Left renal pelvis (tissue), 4 donors: ENCODE measurements at regions not wholly inside any gene's neighbourhood (a gene's known extent, or its start where the extent isn't known, plus 50 kb on each side); places are given as distances from the start of the nearest gene placed in this dataset.
"Not testable (repeated sequence)": the region's sequence is repeated elsewhere in the genome, so short reads cannot be mapped to it uniquely, and the experiment has no call there.

ENCODE experiments used
- DNase-seq, 4 donors: peaks; one replicate each; pipeline ENCODE4 v3.0.0-alpha.2; 2013; ENCODE audit warnings: low read depth in 4 of 4, low spot score in 3 of 4

DNA sequence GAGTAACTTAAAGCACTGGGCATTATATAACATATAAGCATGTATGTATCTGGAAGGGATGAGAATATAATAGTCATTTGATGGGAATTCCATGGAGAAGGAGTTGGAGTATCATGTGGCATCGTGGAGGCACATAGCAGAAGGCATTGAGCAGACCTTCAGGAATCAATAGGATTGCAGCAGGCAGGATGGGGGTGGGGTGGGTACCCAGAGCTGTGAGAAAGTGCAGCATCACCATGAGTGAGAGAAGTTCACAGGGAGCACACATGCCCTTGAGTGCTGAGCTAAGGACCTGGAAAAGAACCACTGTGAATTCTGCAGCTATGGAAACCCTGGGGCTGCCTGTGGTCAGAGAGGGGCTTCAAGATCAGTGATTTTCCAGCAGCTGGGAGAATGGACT, 57.3 kb downstream of the MED10 start:
- DNase-seq = no peak

DNA sequence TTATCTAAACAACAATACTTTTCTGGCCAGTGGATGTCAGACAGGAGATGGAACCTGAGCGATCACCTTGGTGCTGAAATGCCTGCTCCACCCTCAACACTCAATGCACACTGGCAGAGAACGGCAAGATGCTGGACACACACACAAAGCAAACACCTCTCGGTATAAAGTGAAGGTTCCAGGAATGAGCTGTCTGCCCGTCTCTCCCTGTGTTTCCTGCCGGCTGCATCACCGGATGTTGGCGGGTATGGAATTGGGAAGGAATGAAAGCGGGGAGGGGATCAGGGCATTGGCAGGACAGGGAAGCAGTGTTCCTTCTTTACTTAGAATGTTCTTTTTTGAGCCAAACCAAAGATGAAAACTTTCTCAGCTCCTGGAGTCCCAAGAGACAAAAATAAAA, 59.2 kb downstream of the MED10 start:
- DNase-seq = no peak

DNA sequence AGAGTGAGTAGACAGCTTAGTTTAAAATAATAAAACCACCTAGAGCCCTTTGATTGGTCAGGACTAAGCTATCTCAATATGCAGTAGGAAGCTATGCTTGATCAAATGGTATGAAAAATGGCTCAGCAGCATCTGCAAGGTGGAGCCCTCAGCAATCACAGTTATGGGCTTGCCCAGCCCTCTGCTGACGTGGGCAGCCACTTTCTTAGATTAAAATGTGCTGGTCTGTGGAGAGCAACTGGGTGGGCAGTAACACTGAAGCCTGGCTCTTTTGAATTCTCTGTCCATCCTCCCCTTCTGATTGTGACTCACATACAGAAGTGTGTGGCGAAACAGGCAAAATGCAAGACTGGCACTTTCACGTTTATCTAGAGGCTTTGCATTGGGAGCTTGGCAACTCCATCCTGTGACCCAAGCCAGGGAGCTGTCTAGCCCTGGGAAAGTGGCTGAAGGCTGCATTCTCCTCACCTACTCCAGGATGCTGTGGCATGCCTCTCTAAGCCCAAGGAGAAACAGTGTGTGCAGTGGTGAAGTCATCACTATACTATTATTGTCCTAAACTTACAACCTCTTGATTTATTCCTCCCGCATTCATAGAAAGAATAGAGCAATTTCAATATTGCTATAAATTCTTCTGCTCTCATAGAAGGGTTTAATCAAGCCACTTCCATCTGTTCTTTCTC, 61.1 kb downstream of the MED10 start:
- no peak for DNase-seq

DNA sequence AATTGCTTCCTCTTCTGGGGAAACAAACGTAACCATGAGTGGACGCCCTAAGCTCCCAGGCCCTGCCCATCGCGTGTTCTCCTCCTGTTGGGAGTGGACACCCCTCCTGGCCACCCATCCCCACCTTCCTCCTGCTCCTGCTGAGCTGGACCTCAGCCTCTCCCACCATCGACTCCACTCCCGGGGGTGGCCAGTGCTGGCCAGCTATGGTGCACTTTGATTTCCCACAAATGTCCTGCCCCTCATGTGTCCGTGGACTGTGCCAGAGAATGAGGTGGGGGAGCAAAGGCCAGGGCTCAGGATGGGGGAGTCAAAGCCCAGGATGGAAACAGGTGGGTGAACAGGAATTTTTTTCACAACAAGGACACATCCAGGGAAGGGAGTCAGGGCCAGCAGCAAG, 62.8 kb downstream of the MED10 start:
- no peak for DNase-seq

DNA sequence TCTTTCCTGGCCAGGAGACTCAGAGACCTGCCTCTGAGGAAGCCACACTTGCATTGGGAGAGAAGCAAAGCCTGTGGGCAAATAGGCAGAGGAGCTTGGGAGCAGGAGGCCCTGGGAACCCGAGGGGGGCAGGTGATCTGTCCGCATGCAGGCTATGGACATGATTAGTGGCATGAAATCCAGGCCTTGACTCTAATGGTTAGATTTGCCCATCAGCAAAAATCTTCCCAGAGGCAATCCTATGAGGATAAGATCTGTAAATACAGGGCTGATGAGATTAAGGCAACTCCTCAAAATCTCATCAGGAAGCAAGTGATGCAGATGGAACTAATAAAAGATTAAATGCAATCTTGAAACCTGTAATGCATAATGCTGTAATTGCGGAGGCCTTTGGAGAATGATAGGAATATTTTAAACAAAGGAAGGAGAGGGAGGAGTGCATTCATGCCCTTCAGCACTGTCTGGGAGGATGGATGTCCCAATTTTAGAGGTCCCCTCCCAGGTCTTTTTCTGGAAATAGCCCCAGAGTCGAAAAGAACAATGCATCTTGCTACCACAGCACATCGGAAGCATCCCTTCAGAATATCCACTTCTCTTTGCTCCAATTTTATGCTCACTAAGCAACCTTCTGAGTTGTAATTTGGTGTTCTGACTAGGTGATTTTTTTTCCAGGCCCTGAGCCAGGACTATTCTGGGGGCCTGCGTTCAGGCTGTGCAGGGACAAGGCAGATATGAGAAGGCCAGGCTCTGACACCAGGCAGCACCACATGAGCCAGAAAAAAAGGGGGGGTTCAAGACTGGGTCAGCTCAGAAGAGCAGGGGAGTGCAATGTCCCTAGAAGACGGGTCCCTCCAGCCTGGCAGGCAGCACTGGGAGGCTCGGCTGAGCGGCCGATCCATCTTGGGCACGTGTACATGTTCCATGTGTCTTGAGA, 66.5 kb downstream of the MED10 start:
- no peak for DNase-seq

DNA sequence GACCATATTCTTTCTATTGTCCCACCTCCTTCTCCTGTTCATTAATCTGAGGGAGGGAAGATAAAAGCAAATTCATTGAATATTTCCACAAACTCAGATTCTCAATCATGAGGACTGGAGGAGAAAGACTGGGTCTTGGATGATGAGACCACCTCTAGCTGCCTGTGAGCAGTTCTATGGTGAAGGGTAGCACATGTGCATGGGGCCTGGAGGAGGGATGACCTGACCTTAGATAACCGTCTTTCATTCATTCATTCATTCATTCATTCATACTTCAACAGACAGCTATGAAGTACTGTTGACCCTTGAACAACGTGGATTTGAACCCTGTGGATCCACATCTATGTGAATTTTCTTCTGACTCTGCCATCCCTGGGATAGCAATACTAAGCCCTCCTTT, 68.4 kb downstream of the MED10 start:
- DNase-seq = no peak

DNA sequence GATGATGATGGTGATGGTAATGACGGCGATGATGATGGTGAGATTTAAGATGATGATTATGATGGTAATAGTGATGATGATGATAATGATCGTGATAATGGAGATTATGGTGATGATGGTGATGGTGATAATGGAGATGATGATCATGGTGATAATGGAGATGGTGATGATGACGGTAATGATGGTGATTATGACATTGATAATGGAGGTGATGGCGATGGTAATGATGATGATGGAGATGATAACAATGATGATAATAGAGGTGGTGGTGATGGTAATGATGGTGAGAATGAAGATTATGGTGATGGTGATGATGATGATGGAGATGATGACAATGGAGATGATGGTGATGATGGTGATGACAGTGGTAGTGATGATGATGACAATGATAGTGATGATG, 69.7 kb downstream of the MED10 start:
- no peak for DNase-seq

DNA sequence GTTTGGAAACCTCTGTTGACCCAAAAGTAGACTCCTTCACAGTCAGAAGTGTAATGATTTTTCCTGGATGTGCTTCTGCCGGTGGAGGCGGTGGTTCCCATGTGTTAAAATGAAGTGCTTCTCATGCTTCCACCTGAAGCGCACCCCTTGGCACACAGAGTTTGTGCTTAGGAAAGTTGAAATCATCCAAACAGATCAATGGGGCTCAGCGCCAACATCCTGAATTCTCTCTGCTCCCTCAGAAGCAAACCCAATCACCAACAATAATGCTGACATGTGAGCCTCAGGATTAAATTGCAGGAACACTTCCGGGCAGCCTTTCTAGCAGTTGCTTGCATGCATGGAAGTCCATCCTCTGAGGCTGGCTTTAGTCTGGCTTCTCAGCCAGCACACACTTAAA, 71.0 kb downstream of the MED10 start:
- DNase-seq = no peak

DNA sequence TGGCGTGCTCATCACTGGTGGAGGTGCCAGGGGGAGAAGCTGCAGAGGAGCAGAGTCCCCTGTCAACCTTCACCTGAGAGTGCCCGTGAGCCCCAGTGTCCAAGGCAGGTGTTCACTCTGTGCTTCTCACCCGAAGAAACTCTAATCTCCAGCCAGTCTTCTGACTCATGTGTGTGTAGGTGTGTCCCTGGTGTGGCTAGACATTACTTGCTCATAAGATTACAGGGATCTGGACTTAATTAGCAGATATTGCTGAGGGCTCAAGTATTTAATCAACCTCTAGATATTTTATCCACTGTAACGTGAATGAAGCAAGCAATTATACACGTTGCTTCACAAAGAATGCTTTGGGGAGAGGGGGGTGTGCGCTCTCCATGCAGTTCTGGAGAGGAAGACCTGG, 72.5 kb downstream of the MED10 start:
- no peak for DNase-seq

DNA sequence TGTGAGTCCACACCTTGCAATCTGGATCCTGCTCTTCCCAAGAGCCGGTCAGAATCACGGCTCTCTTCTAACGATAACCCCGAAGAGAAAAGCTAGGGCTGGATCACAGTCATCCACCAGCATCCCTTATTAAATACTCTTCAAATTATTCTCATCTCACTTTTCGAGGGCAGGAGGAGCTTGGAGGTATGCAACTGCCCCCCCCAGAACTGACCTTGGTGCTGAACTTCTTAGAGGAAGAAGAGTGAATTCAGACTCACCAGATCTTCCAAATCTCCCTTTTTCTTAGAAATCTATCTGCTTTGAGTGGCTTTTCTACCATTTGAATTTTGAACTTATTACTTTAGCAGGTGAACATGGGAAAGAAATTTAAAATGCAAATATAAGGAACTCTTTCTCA, 75.7 kb downstream of the MED10 start:
- no peak for DNase-seq

DNA sequence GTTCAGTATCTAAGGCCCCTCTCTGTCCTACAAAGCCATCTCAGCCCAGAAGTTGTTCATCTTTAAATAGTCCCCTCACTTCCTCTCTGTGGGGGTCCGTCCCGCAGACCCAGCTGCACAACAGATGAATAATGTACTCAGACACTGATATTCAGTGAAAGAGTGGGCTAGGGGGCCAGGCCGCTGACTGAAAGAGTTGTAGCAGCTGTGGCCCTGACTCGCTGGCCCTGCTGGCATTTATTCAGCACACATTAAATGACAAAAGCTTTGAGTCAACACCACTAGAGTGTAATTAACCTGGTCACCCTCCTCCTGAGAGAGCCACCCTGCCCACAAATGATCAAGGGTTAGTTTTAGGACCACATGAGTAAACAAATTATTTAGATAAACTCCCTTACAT, 76.3 kb downstream of the MED10 start:
- no peak for DNase-seq

DNA sequence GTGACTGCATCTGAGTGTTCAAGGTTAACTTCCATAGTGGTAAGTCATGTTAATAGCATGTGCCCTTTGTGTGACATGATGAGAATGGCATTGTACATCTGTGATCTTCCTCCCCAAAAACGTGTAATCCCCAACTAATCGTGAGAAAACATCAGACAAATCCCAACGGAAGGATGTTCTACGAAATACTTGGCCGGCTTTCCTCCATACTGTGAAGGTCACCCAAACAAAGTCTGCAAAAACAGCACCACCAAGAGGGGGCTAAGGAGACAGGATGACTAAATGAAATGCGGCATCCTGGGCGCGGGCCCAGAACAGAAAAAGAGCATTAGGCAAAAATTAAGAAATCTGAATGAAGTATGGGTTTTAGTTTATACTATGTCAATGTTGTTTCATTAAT, 81.8 kb downstream of the MED10 start:
- no peak for DNase-seq

DNA sequence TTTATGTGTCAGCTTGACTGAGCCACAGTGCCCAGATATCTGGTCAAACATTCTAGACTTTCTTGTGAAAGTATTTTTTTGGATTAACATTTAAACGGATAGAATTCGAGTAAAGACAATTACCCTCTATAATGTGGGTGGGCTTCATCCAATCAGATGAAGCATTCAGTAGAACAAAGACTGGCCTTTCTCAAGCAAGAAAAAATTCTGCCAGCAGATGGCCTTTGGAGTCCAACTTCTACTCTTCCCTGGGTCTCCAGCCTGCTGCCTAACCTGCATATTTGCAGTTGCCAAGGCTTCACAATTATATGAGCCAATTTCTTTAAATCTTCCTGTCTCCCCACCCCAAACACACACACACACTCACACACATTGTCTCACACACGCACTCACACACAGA, 86.4 kb downstream of the MED10 start:
- DNase-seq = no peak

DNA sequence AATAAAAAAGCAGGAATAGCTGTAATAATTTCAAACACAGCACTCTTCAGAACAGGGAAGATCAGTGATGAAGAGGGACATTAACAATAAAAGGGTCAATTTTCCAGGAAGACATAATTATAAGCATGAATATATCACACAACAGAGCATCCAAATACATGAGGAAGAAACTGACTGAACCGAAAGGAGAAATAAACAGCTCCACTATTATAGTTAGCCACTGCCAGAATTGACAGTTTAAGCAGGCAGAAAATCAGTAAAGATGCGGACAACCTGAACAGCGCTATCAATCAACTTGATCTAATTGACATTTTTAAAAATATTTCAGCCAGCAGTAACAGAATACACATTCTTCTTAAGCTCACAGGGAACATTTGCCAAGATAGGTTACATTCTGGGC, 89.1 kb downstream of the MED10 start:
- no peak for DNase-seq

DNA sequence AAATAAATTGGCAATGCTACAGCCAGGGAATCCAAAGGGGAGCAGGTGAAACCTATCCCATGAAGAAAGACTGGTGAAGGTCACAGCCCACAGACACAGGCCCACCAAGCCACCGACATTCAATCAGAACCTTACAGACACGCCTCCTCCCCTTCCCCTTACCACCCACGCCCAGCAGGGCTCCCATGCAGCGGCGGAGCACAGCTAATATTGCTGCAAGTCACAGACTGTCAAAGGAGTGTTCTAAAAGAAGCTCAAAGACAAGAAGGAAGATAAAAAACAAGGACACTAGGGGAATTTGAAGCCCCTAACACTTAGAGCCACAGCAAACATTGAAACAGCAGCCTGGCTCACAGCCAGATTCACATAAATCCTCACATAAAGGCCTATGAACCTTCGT, 91.2 kb downstream of the MED10 start:
- DNase-seq = no peak

DNA sequence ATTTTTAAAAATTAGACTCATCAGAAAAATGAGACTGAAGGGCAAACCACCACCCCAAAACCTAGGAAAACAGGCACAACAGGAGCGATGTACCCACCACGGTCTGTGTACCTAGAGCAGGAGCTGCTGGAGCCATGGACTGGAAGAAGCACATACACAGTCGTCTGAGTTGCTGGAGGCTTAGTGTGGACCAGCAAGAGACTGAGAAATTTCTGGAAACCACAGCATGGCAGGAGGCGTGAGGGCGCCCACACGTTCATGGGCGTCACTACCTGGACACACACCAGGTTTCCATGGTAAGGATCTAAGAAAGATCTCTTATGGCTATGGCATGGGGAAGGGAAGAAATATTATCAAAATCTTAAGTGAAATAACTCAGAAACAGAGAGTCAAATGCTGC, 91.9 kb downstream of the MED10 start:
- DNase-seq = no peak

DNA sequence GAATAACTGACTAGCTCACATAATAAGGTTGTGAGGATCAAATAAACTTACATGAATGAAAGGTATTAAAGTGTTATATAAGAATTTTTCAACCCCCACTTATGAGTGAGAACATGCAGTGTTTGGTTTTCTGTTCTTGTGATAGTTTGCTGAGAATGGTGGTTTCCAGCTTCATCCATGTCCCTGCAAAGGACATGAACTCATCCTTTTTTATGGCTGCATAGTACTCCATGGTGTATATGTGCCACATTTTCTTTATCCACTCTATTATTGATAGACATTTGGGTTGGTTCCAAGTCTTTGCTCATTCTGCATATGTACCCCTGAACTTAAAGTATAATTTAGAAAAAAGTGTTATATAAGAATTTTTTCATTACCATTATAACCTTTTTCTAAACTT, 93.9 kb downstream of the MED10 start:
- not testable (repeated sequence) for DNase-seq

DNA sequence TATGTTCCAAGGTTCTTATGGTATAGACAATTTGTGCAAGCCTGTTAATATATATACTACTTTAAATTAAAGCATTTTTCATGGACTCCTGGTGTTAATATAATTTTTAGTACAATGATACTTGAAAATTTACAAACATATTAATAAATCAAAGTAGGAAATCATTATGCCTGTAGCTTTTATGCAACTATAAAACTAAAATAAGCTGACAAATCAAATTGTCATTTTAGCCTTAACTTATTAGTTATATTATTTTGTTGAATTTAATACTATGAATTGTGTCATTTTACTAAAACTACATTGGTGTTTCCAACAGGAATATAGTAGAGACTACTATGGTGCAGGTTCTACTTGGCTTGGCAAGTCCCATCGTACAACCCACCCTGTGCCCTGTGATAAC, 96.0 kb downstream of the MED10 start:
- DNase-seq = no peak

DNA sequence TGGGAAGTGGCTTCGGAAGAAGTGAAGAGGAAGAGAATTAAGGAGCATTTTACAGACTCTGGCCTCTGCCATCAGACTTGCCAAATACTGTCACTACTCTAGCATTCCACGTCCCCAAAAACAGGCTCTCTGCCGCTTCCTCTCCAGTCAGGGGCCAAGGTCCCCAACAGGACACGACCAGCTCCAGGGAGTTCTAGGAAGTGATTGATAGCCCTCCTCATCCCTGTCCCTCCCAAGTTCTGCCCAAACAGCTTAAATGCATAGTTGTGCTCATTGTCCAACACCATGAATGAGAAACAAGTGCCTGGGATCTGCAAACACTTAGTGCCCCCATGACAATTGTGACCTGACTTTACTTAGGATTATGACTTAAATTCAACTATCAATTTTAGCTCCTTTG, 96.5 kb downstream of the MED10 start:
- no peak for DNase-seq

DNA sequence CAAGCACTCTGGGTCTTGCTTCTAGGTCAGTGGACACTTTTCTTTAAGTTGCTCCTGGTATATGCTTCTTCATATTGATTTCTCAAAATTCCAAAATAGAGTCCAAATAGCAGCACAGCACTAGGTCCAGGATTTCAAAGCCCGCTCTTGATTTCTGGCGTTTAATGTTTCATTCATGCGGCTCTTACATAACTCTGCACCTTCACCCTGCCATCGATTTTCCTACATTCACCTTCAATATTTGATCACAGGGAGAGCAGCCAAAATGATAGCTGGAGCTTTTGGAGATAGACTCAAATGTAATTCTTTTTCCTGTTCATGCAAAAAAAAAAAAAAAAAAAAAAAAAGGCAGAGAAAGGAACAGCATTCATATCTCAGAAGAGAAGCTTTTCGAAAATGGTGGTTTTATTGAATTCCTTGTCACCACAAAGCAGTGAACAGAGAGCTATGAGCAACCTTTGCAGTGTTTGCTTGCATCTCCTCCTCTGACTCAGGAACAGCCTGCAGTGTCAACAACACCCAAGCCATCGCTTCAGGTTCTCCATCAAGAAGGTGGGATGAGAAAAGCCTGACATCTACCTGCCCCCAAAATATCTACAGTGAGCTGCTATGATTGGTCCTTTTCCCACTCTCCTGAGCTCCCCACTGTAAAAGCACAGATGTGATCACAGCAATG, 97.8 kb downstream of the MED10 start:
- DNase-seq = no peak

DNA sequence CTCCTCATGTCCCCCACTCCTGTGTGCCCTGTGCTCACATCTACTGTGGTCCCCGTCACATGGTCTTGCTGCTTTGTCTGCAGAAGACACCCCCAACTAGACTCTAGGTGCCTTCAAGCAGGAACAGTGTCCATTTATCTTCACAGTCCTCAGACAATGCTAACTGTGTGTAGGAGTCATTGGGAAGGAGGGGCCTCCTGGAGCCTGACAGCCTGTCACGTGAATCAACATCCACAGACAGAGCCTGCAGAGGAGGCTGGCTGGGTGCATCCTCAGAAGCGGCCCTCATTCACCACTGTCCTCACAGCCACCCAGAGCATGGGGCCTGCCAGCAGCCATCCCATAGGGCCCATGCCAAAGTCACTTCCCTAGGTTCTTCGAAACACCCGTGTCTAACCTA, 98.7 kb downstream of the MED10 start:
- no peak for DNase-seq
